Breast epithelium (tissue), 4 donors: ENCODE measurements at regions not wholly inside any gene's neighbourhood (a gene's known extent, or its start where the extent isn't known, plus 50 kb on each side); places are given as distances from the start of the nearest gene placed in this dataset.

Experiments
- DNase-seq, 2 donors: peaks; one replicate each; pipeline ENCODE4 v3.0.0-alpha.2; 2019; ENCODE audit warnings: low spot score in 2 of 2
- H3K27ac ChIP-seq, 2 donors: fragments of 200-600 bp; sonication (generic) in 1 of 2; one replicate each; pipeline ENCODE4 v1.5.1; 2016 to 2019; ENCODE audit warnings: mild to moderate bottlenecking in 1 of 2
- H3K27me3 ChIP-seq, 2 donors: fragments of 200-600 bp; sonication (generic) in 1 of 2; one replicate each; pipeline versions ENCODE4 v1.5.1 to v1.6.0; 2017 to 2019; ENCODE audit warnings: control low read depth in 1 of 2, mild to moderate bottlenecking in 1 of 2
- H3K36me3 ChIP-seq: fragments of 200-600 bp; one replicate; pipeline ENCODE4 v1.5.1; 2019
- H3K4me1 ChIP-seq, 2 donors: fragments of 200-600 bp; sonication (generic); one replicate each; pipeline ENCODE4 v1.5.1; 2016 to 2019; ENCODE audit warnings: control low read depth in 1 of 2
- H3K4me3 ChIP-seq, 3 donors: fragments of 200-600 bp; sonication (generic); 1 replicate in 2 of 3; 2 replicates in 1 of 3; pipeline ENCODE4 v1.5.1; 2016 to 2019; ENCODE audit warnings: mild to moderate bottlenecking in 3 of 3, moderate library complexity in 2 of 3
- H3K9me3 ChIP-seq, 2 donors: fragments of 200-600 bp; sonication (generic) in 1 of 2; one replicate each; pipeline ENCODE4 v1.5.1; 2016 to 2019; ENCODE audit warnings: control low read depth in 1 of 2
- POLR2A ChIP-seq: fragments of 450-650 bp; IDR thresholded peaks from one replicate; pipeline ENCODE4 v1.6.1; 2016; ENCODE audit warnings: antibody characterized with exemption, mild to moderate bottlenecking, moderate library complexity
- POLR2AphosphoS5 ChIP-seq, 3 donors: sonication (generic); formaldehyde crosslinking; IDR thresholded peaks; one replicate each; pipeline ENCODE4 v1.6.1; 2017; ENCODE audit warnings: antibody characterized with exemption in 3 of 3
- intact Hi-C: fragments of 100-400 bp; cut with DNase I; formaldehyde crosslinking; loops from one replicate; pipeline ENCODE4 v1.15.1; 2023; ENCODE audit warnings: low total_unique reads
- TF ChIP-seq, protein P1 (sequence below), 3 donors: fragments of 450-650 bp; IDR thresholded peaks; one replicate each; pipeline ENCODE4 v1.5.1; 2016 to 2017; ENCODE audit warnings: antibody characterized with exemption in 3 of 3, mild to moderate bottlenecking in 3 of 3, moderate library complexity in 3 of 3

DNA sequence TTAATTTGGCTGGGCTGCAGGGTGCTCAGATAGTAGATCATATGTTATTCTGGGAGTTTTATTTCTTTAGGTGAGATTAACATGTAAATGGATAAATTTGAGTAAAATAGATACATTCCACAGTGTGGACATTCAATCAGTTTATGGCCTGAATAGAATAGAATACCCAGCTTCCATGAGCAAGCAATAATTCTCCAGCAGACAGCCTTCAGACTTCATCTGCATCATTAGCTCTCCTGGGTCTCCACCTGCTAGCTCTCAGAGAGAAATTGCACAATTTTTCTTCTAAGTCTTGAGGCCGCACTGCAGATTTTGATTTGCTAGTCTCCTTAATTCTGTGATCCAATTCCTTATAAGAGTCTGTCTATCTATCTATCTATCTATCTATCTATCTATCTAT lies 420.3 kb upstream of the BOD1L1 start:
- Histone ChIP-seq H3K4me1 (no peaks in the 10 kb centered on the region), H3K4me3 (no peak overlapping the region), H3K27me3 (no peaks in the 10 kb centered on the region), H3K27ac (no peak overlapping the region), H3K36me3 (no peaks in the 10 kb centered on the region), H3K9me3 (no peaks in the 10 kb centered on the region)
- DNase-seq, result no peak
- TF ChIP-seq POLR2AphosphoS5 (IDR thresholded peaks at IDR 0.05), result no peak
- no peak for TF ChIP-seq POLR2A
- TF ChIP-seq, protein P1, sequence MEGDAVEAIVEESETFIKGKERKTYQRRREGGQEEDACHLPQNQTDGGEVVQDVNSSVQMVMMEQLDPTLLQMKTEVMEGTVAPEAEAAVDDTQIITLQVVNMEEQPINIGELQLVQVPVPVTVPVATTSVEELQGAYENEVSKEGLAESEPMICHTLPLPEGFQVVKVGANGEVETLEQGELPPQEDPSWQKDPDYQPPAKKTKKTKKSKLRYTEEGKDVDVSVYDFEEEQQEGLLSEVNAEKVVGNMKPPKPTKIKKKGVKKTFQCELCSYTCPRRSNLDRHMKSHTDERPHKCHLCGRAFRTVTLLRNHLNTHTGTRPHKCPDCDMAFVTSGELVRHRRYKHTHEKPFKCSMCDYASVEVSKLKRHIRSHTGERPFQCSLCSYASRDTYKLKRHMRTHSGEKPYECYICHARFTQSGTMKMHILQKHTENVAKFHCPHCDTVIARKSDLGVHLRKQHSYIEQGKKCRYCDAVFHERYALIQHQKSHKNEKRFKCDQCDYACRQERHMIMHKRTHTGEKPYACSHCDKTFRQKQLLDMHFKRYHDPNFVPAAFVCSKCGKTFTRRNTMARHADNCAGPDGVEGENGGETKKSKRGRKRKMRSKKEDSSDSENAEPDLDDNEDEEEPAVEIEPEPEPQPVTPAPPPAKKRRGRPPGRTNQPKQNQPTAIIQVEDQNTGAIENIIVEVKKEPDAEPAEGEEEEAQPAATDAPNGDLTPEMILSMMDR (IDR thresholded peaks at IDR 0.05), result no peak
- intact Hi-C loops, result no loop called here

DNA sequence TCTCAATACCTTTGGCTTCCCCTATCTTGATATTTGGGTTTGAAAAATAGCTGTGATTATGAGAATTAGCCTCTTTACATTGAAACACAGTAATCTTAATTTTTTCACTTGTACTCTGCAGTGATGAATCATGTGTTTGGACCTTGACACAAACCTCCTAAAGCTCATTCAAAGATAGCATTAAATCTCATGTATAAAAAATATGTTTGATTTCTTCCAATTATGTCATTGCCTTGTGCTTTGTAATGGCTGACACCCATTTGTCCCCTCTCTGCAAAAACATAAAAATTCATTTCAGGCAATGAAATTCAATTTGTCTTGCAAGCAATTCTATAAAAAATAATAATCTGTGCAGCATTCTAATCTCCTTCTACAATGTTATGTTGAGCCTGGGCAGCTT lies 422.4 kb upstream of the BOD1L1 start:
- Histone ChIP-seq H3K4me3 (no peak overlapping the region), H3K4me1 (no peaks in the 10 kb centered on the region), H3K9me3 (no peaks in the 10 kb centered on the region), H3K27me3 (no peaks in the 10 kb centered on the region), H3K27ac (no peak overlapping the region), H3K36me3 (no peaks in the 10 kb centered on the region)
- intact Hi-C loops, result no loop called here
- DNase-seq, result no peak
- TF ChIP-seq, protein P1 (IDR thresholded peaks at IDR 0.05), result no peak
- no peak for TF ChIP-seq POLR2AphosphoS5 (IDR thresholded peaks at IDR 0.05)
- TF ChIP-seq POLR2A, result no peak

DNA sequence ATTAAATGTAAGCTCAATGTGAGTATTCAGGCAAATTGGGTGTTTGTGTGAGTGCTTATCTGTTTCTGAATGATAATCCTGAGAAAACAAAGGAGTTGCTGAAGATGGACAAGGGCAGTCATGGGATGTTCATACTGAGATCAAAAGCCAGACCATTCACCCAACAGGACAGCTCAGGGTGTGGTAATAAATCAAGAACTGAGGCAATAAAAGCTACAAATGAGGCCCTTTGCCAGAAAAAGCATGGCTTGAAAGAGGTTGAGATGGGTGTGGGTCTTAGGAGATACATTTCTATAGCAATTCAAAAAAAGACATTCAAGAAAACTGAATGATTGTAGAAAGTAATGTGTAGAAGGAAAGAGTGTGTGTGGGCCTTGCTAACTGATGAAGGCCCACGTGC lies 425.8 kb upstream of the BOD1L1 start:
- intact Hi-C loops, result no loop called here
- no peaks in the 10 kb centered on the region for H3K9me3 ChIP-seq
- H3K4me3 ChIP-seq, result no peak overlapping the region
- no peaks in the 10 kb centered on the region for H3K27me3 ChIP-seq
- H3K4me1 ChIP-seq, result no peaks in the 10 kb centered on the region
- H3K27ac ChIP-seq, result no peak overlapping the region
- H3K36me3 ChIP-seq, result no peaks in the 10 kb centered on the region
- TF ChIP-seq POLR2AphosphoS5 (IDR thresholded peaks at IDR 0.05), result no peak
- TF ChIP-seq, protein P1 (IDR thresholded peaks at IDR 0.05), result no peak
- TF ChIP-seq POLR2A, result no peak
- DNase-seq, result no peak

GRCh38 chr4:14054391-14054790 lies 426.9 kb upstream of the BOD1L1 start:
- Histone ChIP-seq H3K27me3 (no peaks in the 10 kb centered on the region), H3K9me3 (no peaks in the 10 kb centered on the region), H3K36me3 (no peaks in the 10 kb centered on the region), H3K27ac (no peak overlapping the region), H3K4me1 (no peaks in the 10 kb centered on the region), H3K4me3 (no peak overlapping the region)
- intact Hi-C loops, result no loop called here
- DNase-seq, result no peak
- TF ChIP-seq, protein P1 (IDR thresholded peaks at IDR 0.05), result no peak
- peak in 1 of 3 donors; percentile 16 for TF ChIP-seq POLR2AphosphoS5 (IDR thresholded peaks at IDR 0.05)
- TF ChIP-seq POLR2A, result no peak

GRCh38 chr4:14059006-14059405 lies 431.5 kb upstream of the BOD1L1 start:
- no peaks in the 10 kb centered on the region for H3K4me1 ChIP-seq
- no peaks in the 10 kb centered on the region for H3K36me3 ChIP-seq
- intact Hi-C loops, result no loop called here
- H3K9me3 ChIP-seq, result no peaks in the 10 kb centered on the region
- no peak overlapping the region for H3K27ac ChIP-seq
- H3K27me3 ChIP-seq, result no peaks in the 10 kb centered on the region
- no peak for TF ChIP-seq POLR2A
- no peak for TF ChIP-seq POLR2AphosphoS5 (IDR thresholded peaks at IDR 0.05)
- TF ChIP-seq, protein P1 (IDR thresholded peaks at IDR 0.05), result no peak
- no peak for DNase-seq
- no peak overlapping the region for H3K4me3 ChIP-seq
